ENCODE measurements at regions not wholly inside any gene's neighbourhood (a gene's known extent, or its start where the extent isn't known, plus 50 kb on each side); places are given as distances from the start of the nearest gene placed in this dataset.
"Not testable (repeated sequence)": the region's sequence is repeated elsewhere in the genome, so short reads cannot be mapped to it uniquely, and the experiment has no call there.

DNA sequence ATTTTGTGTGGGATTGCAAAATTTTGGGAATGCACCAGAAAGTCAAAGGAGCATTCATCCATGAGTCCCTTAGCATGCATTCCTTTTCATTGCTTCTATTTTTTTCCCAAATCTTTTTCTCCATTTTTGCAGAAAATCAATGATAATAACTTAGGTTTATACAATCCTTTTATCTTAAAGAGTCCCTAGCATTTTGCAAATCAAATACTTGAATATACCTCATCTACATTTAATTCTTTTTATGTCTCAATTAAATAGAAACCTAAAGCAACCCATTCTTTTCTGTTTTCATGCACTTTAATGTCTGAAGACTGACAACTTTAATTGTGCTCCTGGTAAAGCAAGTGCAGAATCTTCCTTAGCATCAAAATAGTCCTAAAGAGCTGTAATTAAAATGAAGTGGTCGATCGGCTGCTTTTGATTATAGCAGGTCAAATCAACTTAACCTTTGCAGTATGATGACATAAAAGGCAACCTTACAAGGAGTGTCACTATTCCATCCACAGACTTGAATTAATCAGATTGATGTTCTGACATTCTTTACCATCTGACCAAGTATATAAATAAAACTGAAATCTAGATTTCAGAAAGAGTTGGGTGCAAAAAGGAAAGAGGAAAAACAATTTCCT is 168.4 kb downstream of the ALG10B start:
- DNase-seq: no peak

DNA sequence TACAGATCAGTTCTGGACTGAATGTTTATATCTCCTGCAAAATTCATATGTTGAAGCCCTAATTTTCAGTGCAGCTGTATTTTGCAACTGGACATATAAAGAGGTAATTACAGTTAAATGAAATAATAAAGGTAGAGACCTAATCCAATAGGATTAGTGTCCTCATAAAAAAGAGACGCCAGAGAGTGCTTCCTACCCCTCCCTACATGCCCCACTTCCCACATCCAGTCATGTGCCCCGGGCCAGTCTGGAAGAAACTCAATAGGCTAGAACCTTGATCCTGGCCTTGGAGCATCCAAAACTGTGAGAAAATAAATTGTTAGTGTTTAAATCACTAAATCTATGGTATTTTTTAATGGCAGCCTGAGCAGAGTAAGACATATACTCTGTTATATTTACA is 172.3 kb downstream of the ALG10B start:
- DNase-seq: no peak

DNA sequence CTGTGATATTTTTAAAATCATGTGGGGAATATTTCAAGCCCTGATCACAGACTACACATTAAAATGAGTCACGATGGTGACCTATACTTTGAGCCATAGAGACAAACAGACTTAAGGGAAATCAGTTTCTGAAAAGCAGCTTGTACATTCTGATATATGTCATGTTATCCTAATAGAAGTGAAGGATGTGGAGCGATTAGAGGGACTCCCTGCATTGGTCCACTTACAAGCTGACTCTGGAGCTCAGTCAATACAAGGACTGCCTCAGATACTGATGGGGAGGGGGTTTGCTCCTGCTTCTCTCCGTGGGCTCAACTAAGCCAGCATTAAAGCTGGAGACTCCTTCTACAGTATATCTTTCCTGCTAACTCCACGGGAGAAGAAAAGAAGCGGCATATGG is 173.5 kb downstream of the ALG10B start:
- no peak for DNase-seq

DNA sequence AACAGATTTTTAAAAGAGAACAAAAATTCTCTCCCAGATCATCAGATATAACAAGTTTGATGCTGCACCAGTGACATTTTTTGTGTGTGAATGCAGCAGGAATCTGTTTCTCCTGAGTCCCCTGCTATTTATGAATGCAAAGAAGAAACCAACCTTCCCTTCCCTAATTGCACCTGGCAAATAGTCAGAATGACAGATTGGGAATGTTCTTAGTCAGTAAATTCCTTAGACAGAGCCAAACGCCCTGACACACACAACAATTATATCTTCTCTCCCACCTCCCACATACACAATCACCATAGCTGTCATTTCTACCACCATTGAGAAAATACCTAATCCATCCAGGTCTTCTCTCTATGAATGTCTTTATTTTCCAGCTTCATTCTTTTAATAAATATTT is 174.4 kb downstream of the ALG10B start:
- DNase-seq: no peak

DNA sequence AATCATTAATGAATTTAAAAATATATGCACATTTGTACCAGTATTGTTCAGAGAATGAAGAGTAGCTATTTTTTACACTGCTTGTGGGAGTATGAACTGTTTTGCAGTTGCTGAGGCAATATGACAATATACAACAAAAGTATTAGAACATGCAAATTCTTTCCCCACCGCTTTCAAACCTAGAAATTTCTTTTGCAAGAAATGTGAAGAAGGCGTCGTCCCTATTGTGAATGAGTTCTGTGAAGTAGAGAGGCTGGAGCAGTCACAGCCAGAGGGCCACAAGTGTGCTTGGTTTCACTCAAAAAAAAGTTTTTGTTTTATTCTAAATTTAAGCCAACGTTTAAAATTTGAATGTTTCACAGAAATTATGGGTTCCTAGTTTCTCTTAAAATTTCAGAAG is 184.9 kb downstream of the ALG10B start:
- DNase-seq: no peak

DNA sequence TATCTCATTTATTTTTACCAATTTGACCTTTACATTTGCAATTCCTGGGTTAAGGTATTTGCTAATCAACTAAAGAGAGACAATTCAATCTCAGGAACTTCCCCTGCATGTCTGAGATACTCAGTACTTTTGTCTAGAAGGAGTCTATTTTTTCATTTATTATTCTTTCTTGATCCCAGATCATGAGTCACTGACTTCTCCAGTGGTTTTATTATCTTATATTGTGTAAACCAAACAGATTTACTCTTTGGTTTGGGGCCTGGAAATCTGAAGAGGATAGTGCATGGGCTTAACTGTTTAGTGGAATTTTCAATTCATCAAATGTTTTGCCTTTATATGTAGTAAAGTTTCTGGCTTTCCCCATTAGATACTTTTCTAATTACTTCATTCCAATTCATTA is 185.4 kb downstream of the ALG10B start:
- DNase-seq: no peak

DNA sequence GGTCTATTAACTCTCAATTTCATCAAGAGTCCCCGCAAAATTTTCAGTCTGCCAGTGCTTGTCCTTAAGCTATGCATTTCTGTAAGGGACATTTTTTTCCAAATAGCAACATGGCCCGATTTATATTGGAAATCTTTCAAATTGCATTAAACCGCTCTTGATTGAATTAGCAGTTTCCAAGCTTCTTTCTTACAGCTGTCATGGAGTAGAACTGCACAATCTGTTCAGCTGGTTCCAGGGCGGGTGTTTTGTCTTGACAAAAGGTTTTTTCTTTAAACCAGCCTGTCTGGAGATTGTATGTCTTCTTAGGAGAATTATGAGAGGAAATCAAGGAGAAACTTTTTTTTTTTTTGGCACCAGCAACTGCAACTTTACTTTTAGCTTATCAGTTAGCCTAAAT is 185.8 kb downstream of the ALG10B start:
- no peak for DNase-seq

DNA sequence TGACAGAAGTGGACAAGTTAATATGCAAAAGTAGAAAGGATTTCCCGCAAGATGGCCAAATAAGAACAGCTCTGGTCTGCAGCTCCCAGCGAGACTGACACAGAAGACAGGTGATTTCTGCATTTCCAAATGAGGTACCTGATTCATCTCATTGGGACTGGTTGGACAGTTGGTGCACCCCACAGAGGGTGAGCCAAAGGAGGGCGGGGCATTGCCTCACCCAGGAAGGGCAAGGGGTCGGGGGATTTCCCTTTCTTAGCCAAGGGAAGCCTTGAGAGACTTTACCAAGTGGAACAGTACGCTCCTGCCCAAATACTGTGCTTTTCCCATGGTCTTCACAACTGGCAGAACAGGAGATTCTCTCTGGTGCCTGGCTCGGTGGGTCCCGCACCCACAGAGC is 191.3 kb downstream of the ALG10B start:
- no peak for DNase-seq

DNA sequence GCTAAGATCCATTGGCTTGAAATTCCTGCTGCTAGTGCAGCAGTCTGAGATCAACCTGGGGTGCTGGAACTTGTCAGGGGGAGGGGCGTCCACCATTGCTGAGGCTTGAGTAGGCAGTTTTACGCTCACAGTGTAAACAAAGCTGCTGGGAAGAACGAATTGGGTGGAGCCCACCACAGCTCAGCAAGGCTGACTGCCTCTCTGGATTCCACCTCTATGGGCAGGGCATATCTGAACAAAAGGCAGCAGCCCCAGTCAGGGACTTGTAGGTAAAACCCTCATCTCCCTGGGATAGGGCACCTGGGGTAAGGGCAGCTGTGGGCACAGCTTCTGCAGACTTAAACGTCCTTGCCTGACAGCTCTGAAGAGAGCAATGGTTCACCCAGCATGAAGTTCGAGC is 191.7 kb downstream of the ALG10B start:
- DNase-seq: no peak

DNA sequence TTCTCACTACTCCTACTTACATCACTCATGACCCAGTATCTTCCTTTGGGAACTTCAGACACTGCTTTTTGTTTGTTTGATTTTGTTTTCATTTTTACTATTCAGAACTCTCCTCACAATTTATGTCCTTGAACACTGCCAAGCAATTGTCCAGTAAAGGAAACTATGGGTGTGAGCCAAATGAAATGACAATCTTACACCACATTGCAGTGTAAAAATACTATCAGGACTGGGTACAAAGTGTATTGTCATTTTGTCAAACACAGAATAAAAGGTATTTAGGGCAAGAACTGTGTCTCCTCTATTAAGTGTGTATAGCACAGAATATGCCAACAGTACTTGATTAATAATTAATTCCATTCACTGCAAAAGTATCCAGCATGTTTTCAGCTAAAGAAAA is 199.3 kb downstream of the ALG10B start:
- no peak for DNase-seq

DNA sequence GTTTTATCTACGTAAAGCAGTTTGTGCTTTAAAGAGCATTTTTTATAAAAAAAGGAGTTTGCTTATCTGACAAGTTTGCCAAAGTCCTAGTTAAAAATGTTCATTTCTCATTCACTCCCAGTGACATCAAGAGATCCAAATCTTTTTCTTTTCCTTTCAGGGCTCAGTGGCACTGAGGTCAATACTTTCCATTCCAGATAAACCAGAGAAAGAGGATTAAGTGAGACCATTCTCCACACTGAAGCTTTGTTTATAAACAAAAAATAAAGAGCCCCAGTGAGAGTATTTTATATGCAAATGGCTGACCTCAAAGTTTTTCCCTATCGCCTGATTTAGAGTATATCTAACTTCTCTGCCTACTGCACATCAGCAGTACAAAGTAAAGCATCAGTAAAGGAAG is 199.8 kb downstream of the ALG10B start:
- no peak for DNase-seq

DNA sequence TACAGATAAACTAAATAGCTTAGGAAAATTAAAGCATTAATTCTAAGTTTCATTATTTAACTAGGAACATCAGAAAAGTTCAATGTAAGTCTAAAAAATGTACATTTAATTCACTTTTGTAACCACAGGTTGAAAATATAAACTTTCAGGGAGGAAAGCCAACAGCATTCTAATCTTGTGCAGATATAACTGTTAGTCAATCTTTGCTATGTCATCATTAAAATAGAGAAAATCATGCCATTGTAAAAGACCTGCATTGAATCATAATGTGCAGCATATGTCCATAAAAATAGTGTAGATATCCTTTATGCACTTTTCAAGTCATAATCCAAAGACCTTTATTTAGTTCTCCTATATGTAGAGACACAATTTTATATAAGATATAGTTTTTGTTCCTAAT is 207.3 kb downstream of the ALG10B start:
- DNase-seq: no peak

DNA sequence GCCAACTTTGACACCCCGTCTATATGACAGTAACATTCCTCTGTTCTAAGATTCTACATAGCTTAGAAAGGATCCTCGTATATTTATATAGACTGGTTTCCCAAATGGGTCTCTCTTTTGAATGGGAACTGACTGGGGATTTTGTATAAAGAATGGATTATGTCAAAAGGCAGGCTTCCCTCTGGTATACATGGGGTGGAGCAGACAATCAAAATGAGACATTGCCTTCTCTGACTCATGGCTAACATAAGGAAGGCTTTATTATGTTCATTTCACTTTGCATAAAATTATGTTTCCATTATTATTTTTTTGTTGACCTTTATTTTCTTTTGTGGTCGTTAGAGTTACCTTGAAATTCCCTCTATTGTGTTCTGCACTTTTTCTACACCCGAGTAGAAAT is 211.1 kb downstream of the ALG10B start:
- no peak for DNase-seq

DNA sequence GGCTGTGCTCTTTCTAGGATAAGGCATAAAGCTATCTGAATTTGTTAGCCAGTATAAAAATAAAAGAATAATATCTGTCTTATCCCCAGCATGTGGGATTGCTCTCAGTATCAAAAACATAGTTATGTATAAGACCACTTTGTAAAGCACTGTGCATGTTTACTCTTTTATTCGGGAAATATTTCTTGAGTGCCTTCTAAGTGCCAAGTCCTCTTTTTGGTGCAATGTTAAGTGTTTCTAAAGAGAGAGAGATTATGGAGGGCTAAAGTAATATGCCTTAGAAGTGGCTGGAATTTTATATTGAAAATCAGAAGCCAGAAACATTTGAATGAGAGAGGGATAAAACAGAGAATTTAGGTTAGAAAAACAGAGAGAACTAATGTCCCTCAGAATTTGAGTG is 212.0 kb downstream of the ALG10B start:
- DNase-seq: no peak

DNA sequence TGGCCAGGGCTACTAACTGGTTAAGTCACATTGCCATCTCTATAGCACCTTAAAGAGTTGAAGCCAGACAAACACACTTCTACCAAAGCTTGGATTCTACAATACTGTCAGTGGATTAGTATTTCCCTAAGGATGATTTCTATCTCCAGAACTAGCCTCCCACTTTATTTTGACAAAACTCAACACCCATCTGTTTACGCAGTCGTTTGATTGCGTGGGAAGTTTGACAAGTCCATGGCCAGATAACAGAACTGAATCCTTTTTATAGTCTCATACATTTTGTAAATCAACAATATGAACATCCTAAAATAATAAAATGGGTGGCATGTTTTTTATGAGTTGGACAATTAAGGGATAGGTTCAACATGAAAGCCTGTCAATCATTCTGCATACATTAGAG is 212.7 kb downstream of the ALG10B start:
- not testable (repeated sequence) for DNase-seq

DNA sequence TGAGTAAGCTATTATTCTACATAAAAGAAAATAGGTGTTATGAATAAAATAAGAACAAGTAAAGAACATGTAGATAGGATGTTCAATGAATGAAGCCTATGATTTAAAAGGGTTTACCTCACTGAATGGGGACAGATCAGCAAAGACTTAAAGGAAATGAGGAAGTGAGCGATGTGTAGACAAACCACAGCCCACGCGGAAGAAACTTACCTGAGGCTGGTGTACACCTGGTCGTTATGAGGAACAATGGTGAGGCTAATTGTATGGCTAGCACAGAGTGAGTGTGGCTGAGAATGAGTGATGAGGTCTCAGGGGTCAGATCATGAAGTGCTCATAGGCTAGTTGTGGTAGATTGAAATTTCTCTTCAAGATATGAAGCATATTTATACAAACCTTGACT is 221.7 kb downstream of the ALG10B start:
- no peak for DNase-seq

DNA sequence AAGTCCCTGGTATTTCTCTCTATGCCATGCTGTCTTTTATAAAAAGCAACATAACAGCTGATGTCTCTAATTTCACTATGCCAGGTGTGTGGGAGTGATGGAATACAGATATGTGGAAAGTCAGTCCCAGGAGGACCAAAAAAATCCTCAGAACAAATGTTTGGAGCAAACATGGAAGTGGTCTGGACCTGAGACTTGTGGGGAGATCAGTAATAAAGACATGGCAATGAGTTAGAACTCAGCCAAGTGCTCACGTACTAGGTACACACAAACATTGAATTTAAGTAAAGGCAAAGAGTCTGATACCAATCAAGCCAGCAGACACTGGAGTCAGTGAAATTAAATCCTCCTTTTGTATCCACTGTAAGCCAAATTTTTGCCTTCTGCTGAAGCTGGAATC is 223.6 kb downstream of the ALG10B start:
- no peak for DNase-seq

DNA sequence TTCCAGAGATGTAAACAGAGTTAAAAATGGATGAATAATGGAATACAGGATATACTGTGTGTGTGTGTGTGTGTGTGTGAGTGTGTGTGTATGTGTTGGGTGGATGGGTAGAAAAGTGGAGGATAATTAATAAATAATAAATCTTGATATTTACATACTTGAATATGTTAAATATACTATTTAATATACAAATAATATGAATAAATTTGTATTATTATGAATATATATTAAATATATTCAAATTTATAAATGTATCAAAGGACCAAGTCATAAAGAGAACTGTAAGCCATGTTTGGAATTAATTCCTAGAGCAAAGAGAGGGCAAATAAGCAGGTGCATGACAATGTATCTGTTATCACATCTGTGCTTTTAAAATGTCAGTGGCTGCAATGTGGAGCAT is 225.3 kb downstream of the ALG10B start:
- DNase-seq: no peak

DNA sequence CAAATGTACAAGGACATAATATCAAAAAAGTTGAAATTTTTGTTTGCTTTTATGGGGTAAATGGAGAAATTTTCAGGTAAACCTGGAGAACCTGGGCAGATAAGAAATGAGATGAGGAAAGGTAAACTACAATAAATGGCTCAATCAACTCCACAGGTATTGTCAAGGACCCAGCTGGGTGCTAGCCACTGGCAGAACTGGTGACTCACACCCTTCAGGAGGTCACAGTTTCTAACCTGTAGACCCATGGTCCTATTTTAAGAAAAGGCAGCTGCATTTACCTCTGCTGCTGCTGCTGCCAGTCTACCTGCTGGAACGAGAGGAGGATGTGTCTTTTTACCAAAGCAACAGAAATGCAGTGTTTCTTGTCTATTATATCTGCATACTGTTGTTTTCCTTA is 226.6 kb downstream of the ALG10B start:
- no peak for DNase-seq

DNA sequence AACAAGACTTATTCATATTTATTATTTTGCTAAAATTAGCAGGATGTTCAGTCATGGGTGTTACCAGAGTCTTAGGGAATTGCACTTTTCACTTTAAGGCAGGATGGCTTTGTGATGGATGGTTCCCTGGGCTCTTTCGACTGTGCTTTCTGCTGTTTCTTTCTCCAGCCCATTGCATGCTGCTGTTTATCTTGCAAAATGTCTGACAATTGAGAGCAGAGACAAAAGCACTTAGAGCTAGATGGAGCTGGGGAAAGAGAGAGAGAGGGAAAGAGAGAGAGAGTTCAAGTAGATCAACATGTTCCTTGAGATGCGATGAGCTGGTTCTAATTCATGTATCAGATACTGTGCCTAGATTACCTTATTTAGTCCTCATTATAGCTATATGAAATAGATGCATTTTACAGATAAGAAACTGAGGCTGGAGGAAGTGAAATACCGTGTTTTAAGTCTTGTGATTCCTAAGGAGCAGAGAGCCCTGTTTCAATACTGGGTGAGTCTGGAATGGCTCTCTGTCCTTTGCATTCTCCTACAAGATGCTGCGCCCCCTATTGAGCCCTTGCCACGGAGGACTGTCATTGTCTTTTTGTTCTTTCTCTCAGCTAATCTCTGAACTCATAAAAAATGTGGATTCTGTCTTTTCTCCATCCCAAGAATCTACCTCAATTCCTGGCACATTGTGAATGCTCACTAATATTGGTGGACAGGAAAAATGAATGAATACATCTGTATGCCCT is 227.9 kb downstream of the ALG10B start:
- DNase-seq: no peak

DNA sequence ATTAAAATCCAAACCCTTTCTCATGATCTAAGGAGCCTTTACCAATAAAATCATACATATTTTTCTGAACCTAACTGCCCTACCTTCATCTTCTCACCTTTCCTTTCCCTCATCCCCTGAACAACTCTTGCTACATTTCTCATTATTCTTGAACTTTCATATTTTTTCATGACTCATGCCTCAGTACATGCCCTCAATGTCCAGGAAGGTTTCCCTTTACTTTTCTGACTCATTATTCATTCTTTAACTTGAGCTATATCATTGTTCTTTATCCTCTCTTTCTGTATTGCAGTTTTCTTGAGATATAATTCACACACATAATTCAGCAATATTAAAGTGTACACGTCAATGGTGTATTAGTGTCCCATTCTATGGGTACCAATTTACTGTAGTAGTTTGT is 231.0 kb downstream of the ALG10B start:
- DNase-seq: no peak

DNA sequence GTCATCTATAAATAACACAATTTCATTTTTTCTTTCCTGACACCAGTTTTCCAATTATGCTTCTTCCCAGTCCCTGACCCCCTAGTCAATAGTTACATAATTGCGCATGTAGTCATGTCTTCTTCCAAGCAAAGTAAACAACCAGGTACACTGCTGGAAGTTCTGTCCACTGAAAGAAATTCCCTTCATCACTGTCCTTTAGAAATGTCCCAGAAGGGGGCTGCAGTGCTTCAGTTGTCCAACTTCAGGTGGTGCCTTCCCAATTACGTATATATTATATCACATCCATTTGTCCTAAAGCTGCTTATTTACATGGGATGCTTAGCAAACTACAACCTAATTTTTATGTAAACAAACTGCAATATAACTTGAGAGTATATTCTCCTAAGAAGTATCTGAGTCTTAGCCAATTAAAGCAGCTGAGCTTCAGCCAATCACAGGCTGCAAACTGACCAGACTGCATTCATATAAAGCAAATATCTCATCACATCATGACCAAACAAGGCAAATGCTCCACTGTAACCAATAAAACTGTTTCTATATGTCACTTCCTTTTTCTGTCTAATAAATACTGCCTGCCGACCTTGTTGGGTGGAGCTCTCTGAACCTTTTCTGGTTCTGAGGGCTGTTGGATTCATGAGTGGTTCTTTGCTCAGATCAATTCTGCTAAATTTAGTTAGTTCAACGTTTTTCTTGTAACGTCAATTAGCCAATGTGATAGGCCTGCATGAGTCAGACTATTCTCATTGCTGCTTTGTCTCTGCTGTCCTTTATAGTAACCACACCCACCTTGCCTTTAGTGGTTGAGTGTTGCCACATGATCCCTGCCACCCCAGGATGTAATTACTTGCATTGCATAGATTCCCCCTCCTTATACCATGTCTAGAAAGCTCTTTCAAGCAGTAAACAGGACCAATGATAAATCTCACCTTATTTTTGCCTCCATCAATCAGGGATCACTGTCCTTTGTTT is 239.3 kb downstream of the ALG10B start:
- DNase-seq: peak; percentile 2

DNA sequence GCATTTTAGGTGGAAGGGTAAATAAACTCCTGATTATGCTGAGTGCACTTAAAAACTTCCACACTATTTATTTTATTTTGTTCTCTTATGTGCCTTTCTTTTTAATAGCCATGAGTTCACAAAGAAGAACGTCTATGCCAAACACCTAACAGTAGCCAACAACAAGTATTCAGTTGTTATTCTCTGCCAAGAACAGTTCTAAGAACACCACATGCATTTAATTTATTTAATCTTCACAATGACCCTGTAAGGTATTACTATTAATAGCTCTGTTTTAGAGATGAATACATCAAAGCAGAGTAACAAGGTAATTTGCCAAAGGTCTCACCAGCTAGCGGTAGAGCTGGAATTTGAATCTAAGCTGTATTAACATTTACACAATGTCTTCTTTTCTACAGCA is 240.1 kb downstream of the ALG10B start:
- no peak for DNase-seq

DNA sequence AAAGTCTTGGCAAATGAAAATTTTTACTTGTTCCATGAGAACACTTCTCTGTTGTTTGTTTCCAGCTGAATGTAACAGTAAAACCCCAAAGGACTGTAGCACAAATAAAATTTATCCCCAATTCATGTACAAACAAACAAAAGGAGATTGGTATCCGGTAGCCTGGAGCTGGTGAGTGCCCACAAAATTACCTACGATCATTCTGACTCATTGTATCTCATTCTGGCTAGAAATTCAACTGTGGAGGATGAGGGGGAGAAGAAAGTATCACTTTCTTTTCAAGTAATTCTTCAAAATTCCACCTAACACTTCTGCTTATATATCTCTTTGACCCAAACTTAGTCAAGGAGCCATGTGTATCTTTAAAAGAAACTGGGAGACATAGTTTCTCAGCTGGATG is 268.5 kb downstream of the ALG10B start:
- peak; percentile 3 for DNase-seq
